HL-60 (cell line): ENCODE measurements at regions not wholly inside any gene's neighbourhood (a gene's known extent, or its start where the extent isn't known, plus 50 kb on each side); places are given as distances from the start of the nearest gene placed in this dataset.

ENCODE experiments used
- DNase-seq, 2 experiments: peaks; one replicate each; pipeline ENCODE4 v3.0.0-alpha.2; 2010 to 2020; ENCODE audit warnings: low read depth in 1 of 2, low spot score in 1 of 2
- H3K27ac ChIP-seq: fragments of 250-450 bp; sonication (Bioruptor Pico); replicated peaks from 2 replicates; pipeline ENCODE4 v1.5.1; 2020; ENCODE audit warnings: mild to moderate bottlenecking, moderate library complexity
- H3K27me3 ChIP-seq: fragments of 250-450 bp; sonication (Bioruptor Pico); 2 replicates; pipeline ENCODE4 v1.5.1; 2021; ENCODE audit warnings: mild to moderate bottlenecking, moderate library complexity; ENCODE audit not compliant: insufficient read depth, poor library complexity, severe bottlenecking
- H3K4me3 ChIP-seq: replicated peaks from 2 replicates; pipeline ENCODE4 v1.5.1; 2011; ENCODE audit warnings: mild to moderate bottlenecking, control low read depth, low read length; ENCODE audit not compliant: insufficient read depth
- CTCF ChIP-seq: IDR thresholded peaks from one replicate; pipeline ENCODE4 v1.5.1; 2011; ENCODE audit warnings: low read length, control low read depth, inconsistent platforms; ENCODE audit not compliant: insufficient read depth
- GABPA ChIP-seq: IDR thresholded peaks from 2 replicates; pipeline ENCODE4 v1.6.1; 2012; ENCODE audit warnings: low read depth
- POLR2AphosphoS5 ChIP-seq: IDR thresholded peaks from 2 replicates; pipeline ENCODE4 v1.6.1; 2012; ENCODE audit warnings: low read depth
- REST ChIP-seq: IDR thresholded peaks from 2 replicates; pipeline ENCODE4 v1.6.1; 2012; ENCODE audit warnings: low read depth; ENCODE audit not compliant: insufficient replicate concordance
- SPI1 ChIP-seq: IDR thresholded peaks from 2 replicates; pipeline ENCODE4 v1.6.1; 2012; ENCODE audit warnings: low read depth, mild to moderate bottlenecking, borderline replicate concordance

- Histone ChIP-seq H3K4me3 (no peak overlapping the region), H3K27ac (no peak overlapping the region), H3K27me3 (no peaks in the 10 kb centered on the region)
- no peak for TF ChIP-seq POLR2AphosphoS5
- TF ChIP-seq CTCF: no peak
- no peak for TF ChIP-seq REST
- no peak for TF ChIP-seq GABPA
- TF ChIP-seq SPI1: no peak
- no peak for DNase-seq
Observed at GRCh38 chr14:101410126-101410525, 151.2 kb upstream of the DIO3 start.

- H3K27ac ChIP-seq: no peak overlapping the region
- TF ChIP-seq SPI1 (no peak), POLR2AphosphoS5 (no peak), REST (no peak), CTCF (no peak), GABPA (no peak)
Observed at GRCh38 chr14:101411151-101411550, 150.1 kb upstream of the DIO3 start.

GRCh38 chr14:101411779-101412178, 149.5 kb upstream of the DIO3 start:
- TF ChIP-seq GABPA: no peak
- no peak for TF ChIP-seq REST
- no peak for TF ChIP-seq CTCF
- TF ChIP-seq SPI1: no peak
- TF ChIP-seq POLR2AphosphoS5: no peak
- Histone ChIP-seq H3K4me3 (no peak overlapping the region), H3K27me3 (no peaks in the 10 kb centered on the region), H3K27ac (no peak overlapping the region)
- DNase-seq: no peak

More at GRCh38 chr14:101411151-101411550, 150.1 kb upstream of the DIO3 start:
- Histone ChIP-seq H3K27me3 (no peaks in the 10 kb centered on the region), H3K4me3 (no peak overlapping the region)
- no peak for DNase-seq
